ENCODE measurements at regions not wholly inside any gene's neighbourhood (a gene's known extent, or its start where the extent isn't known, plus 50 kb on each side); places are given as distances from the start of the nearest gene placed in this dataset.

- H3K4me3 ChIP-seq (ENCODE audit: low read depth, low read length), result no peak overlapping the region
- no peak for TF ChIP-seq CTCF (IDR thresholded peaks at IDR 0.05; ENCODE audit: low read depth, low read length)
- DNase-seq (ENCODE audit: low read depth, low spot score), result no peak
- in situ Hi-C loops (cut with HindIII; ENCODE audit: low sequenced_read_pairs), result no loop called here
These were observed 312.2 kb upstream of the SMIM21 start for GRCh38 chr18:75739682-75740081.

- in situ Hi-C loops (cut with HindIII; ENCODE audit: low sequenced_read_pairs), result no loop called here
- no peak for TF ChIP-seq CTCF (IDR thresholded peaks at IDR 0.05; ENCODE audit: low read depth, low read length)
- no peak overlapping the region for H3K4me3 ChIP-seq (ENCODE audit: low read depth, low read length)
- DNase-seq (ENCODE audit: low read depth, low spot score), result no peak
These were observed 307.8 kb upstream of the SMIM21 start for GRCh38 chr18:75735291-75735690.

GRCh38 chr18:75730249-75730648 is 302.7 kb upstream of the SMIM21 start:
- no peak overlapping the region for H3K4me3 ChIP-seq (ENCODE audit: low read depth, low read length)
- in situ Hi-C loops (cut with HindIII; ENCODE audit: low sequenced_read_pairs), result no loop called here
- TF ChIP-seq CTCF (IDR thresholded peaks at IDR 0.05; ENCODE audit: low read depth, low read length), result no peak
- no peak for DNase-seq (ENCODE audit: low read depth, low spot score)

- no peak overlapping the region for H3K4me3 ChIP-seq (ENCODE audit: low read depth, low read length)
- in situ Hi-C loops (cut with HindIII; ENCODE audit: low sequenced_read_pairs), result no loop called here
- no peak for DNase-seq (ENCODE audit: low read depth, low spot score)
- no peak for TF ChIP-seq CTCF (IDR thresholded peaks at IDR 0.05; ENCODE audit: low read depth, low read length)
These were observed 301.1 kb upstream of the SMIM21 start for GRCh38 chr18:75728621-75729020.

- H3K4me3 ChIP-seq (ENCODE audit: low read depth, low read length), result no peak overlapping the region
- TF ChIP-seq CTCF (IDR thresholded peaks at IDR 0.05; ENCODE audit: low read depth, low read length), result peak; percentile 56
- in situ Hi-C loops (cut with HindIII; ENCODE audit: low sequenced_read_pairs), result no loop called here
- peak; percentile 20 for DNase-seq (ENCODE audit: low read depth, low spot score)
These were observed 300.0 kb upstream of the SMIM21 start for GRCh38 chr18:75727456-75727855.

- DNase-seq (ENCODE audit: low read depth, low spot score), result no peak
- in situ Hi-C loops (cut with HindIII; ENCODE audit: low sequenced_read_pairs), result no loop called here
- TF ChIP-seq CTCF (IDR thresholded peaks at IDR 0.05; ENCODE audit: low read depth, low read length), result no peak
- H3K4me3 ChIP-seq (ENCODE audit: low read depth, low read length), result no peak overlapping the region
These were observed 296.2 kb upstream of the SMIM21 start for GRCh38 chr18:75723521-75724340.
